HG02763 (cell line): ENCODE measurements at regions not wholly inside any gene's neighbourhood (a gene's known extent, or its start where the extent isn't known, plus 50 kb on each side); places are given as distances from the start of the nearest gene placed in this dataset.

Experiments used
- ATAC-seq: cut with Tn5 transposase; IDR thresholded peaks from one replicate; pipeline ENCODE4 v1.9.1; 2021; ENCODE audit warnings: mild to moderate bottlenecking, moderate library complexity; ENCODE audit not compliant: unreplicated experiment

GRCh38 chr15:81449836-81450474, 75.9 kb upstream of the TMC3 start:
- ATAC-seq, result no peak

- ATAC-seq, result no peak
Measured at GRCh38 chr15:81443040-81443820, 69.2 kb upstream of the TMC3 start.

- no peak for ATAC-seq
Measured at GRCh38 chr15:81442454-81442853, 68.4 kb upstream of the TMC3 start.

DNA sequence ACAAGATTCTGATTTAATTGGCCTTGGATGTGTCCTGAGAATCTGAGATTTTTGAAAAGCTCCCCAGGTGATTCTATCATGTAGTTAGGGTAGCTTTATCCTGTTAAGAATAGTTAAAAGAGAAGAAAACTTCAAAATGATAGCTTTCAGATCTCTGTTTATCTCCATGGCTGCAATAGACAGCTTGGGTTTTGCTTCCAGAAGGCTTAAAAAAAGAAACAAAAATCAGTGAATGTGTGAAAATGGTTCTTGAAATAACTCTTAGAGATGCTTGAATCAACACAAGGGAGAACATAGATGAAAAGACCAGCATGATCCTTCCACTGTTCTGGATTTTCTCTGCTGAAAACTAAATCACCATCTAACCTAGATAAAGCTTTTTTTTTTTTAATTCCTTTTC, 60.8 kb upstream of the TMC3 start:
- ATAC-seq, result no peak

- no peak for ATAC-seq
Measured at GRCh38 chr15:81433462-81433861, 59.4 kb upstream of the TMC3 start.

GRCh38 chr15:81432179-81432578, 58.2 kb upstream of the TMC3 start:
- ATAC-seq, result no peak

- no peak for ATAC-seq
Measured at GRCh38 chr15:81427176-81427575, 53.2 kb upstream of the TMC3 start.

DNA sequence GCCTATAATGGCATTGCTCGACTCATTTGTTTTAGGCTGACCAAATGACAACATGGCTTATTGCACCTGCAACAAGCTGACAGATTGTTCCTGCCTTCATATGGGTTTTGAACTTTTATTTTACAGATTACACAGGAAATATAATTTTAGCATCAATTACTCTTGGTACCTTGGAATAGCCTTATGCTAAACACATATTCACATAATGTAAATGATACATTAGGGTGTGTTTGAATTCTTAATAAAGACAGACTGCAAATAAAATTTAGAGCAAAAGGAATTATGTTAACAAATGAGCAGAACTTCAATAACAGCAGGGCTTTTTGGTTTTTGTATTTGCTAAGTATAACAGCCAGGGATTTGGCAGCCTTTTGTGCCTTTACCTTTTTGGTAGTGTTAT, 51.9 kb upstream of the TMC3 start:
- ATAC-seq, result no peak
